IMR-90 (cell line): ENCODE measurements at regions not wholly inside any gene's neighbourhood (a gene's known extent, or its start where the extent isn't known, plus 50 kb on each side); places are given as distances from the start of the nearest gene placed in this dataset.
A peak's percentile ranks its signal among the peaks of the same experiment; 100 is the strongest.

Source experiments
- ATAC-seq: fragments of 200-7000 bp; cut with Tn5 transposase; 2 replicates; pipeline ENCODE4 v1.9.1; 2020; ENCODE audit warnings: low read depth, mild to moderate bottlenecking, moderate library complexity
- BruUV-seq: library from RNA; stranded (reverse); fragments of 400-500 nt; replicated peaks from 2 replicates; lab custom pipeline; 2021; lab: Mats Ljungman, UMichigan
- CTCF ChIA-PET: fragments of 300-600 bp; formaldehyde crosslinking; extraction: SDS; loops from one replicate; lab custom pipeline; 2021; ENCODE audit warnings: antibody characterized with exemption; lab: Yijun Ruan, JAX
- POLR2A ChIA-PET: fragments of 300-600 bp; sonication (Branson Sonifier 250); formaldehyde crosslinking; loops from one replicate; lab custom pipeline; 2022; ENCODE audit warnings: antibody characterized with exemption; ENCODE audit not compliant: unreplicated experiment; lab: Charles Lee
- DNase-seq: peaks from one replicate; pipeline ENCODE4 v3.0.0; 2013
- H2AFZ ChIP-seq: replicated peaks from 2 replicates; pipeline ENCODE3; 2013; ENCODE audit warnings: low read length, mild to moderate bottlenecking; ENCODE audit not compliant: poor library complexity
- H2AK5ac ChIP-seq: 2 replicates; pipeline ENCODE4 v1.6.1; 2013; ENCODE audit warnings: low read depth, low read length, inconsistent platforms
- H2AK9ac ChIP-seq: replicated peaks from 2 replicates; pipeline ENCODE3; 2013; ENCODE audit warnings: mild to moderate bottlenecking, low read depth, low read length, moderate library complexity; ENCODE audit not compliant: poor library complexity
- H2BK120ac ChIP-seq: 2 replicates; pipeline ENCODE4 v1.6.1; 2013; ENCODE audit warnings: low read depth, low read length, inconsistent platforms
- H2BK15ac ChIP-seq: 3 replicates; pipeline ENCODE4 v1.6.1; 2013; ENCODE audit warnings: low read depth, low read length, inconsistent platforms
- H2BK20ac ChIP-seq: 2 replicates; pipeline ENCODE4 v1.6.1; 2013; ENCODE audit warnings: low read depth, mild to moderate bottlenecking, inconsistent platforms, low read length, moderate library complexity
- H2BK5ac ChIP-seq: 2 replicates; pipeline ENCODE4 v1.6.1; 2013; ENCODE audit warnings: mild to moderate bottlenecking, low read depth, low read length, inconsistent platforms; ENCODE audit not compliant: poor library complexity, severe bottlenecking
- H3K14ac ChIP-seq: replicated peaks from 2 replicates; pipeline ENCODE4 v1.6.1; 2013; ENCODE audit warnings: low read depth, low read length, inconsistent platforms
- H3K18ac ChIP-seq: 2 replicates; pipeline ENCODE4 v1.6.1; 2013; ENCODE audit warnings: low read depth, low read length, control low read depth
- H3K23ac ChIP-seq: 2 replicates; pipeline ENCODE4 v1.6.1; 2013; ENCODE audit warnings: low read depth, low read length, inconsistent platforms
- H3K27ac ChIP-seq: 2 replicates; pipeline ENCODE4 v1.5.1; 2013; ENCODE audit warnings: mild to moderate bottlenecking, control low read depth, low read length; ENCODE audit not compliant: insufficient read depth
- H3K27me3 ChIP-seq: 2 replicates; pipeline ENCODE4 v1.6.1; 2013; ENCODE audit warnings: low read length; ENCODE audit not compliant: control insufficient read depth, insufficient read depth
- H3K36me3 ChIP-seq: 2 replicates; pipeline ENCODE4 v1.6.1; 2013; ENCODE audit warnings: low read length, mixed read lengths; ENCODE audit not compliant: control insufficient read depth, insufficient read depth
- H3K4ac ChIP-seq: 2 replicates; pipeline ENCODE4 v1.6.1; 2013; ENCODE audit warnings: low read depth, low read length, inconsistent platforms
- H3K4me1 ChIP-seq: 2 replicates; pipeline ENCODE4 v1.6.1; 2013; ENCODE audit warnings: low read length, mixed read lengths; ENCODE audit not compliant: control insufficient read depth, insufficient read depth
- H3K4me2 ChIP-seq: 2 replicates; pipeline ENCODE4 v1.6.1; 2013; ENCODE audit warnings: low read depth, mild to moderate bottlenecking, control low read depth, low read length, moderate library complexity
- H3K4me3 ChIP-seq: 2 replicates; pipeline ENCODE4 v1.5.1; 2013; ENCODE audit warnings: low read depth, mild to moderate bottlenecking, control low read depth, low read length, moderate library complexity; ENCODE audit not compliant: insufficient read depth
- H3K56ac ChIP-seq: 2 replicates; pipeline ENCODE4 v1.6.1; 2013; ENCODE audit warnings: low read length, inconsistent platforms; ENCODE audit not compliant: insufficient read depth; ENCODE audit errors: extremely low read depth
- H3K79me1 ChIP-seq, 2 experiments: 2 replicates each; pipeline ENCODE4 v1.6.1; 2013; ENCODE audit warnings: low read length in 2 of 2, inconsistent platforms in 1 of 2, low read depth in 1 of 2
- H3K9ac ChIP-seq: 2 replicates; pipeline ENCODE4 v1.6.1; 2013; ENCODE audit warnings: low read depth, low read length, control low read depth
- H3K9me1 ChIP-seq: 2 replicates; pipeline ENCODE4 v1.6.1; 2013; ENCODE audit warnings: low read length, inconsistent platforms; ENCODE audit not compliant: insufficient read depth
- H3K9me3 ChIP-seq: 2 replicates; pipeline ENCODE4 v1.6.1; 2013; ENCODE audit warnings: low read length; ENCODE audit not compliant: control insufficient read depth, insufficient read depth
- H4K20me1 ChIP-seq: 2 replicates; pipeline ENCODE4 v1.6.1; 2013; ENCODE audit warnings: low read length, inconsistent platforms; ENCODE audit not compliant: insufficient read depth
- H4K5ac ChIP-seq: 2 replicates; pipeline ENCODE4 v1.6.1; 2013; ENCODE audit warnings: mild to moderate bottlenecking, low read depth, low read length, control low read depth
- H4K8ac ChIP-seq, 2 experiments: 2 replicates each; pipeline ENCODE4 v1.6.1; 2013; ENCODE audit warnings: low read depth in 2 of 2, low read length in 2 of 2, control low read depth in 1 of 2, inconsistent platforms in 1 of 2
- H4K91ac ChIP-seq: 2 replicates; pipeline ENCODE4 v1.6.1; 2013; ENCODE audit warnings: low read depth, low read length, inconsistent platforms; ENCODE audit not compliant: insufficient read depth
- CEBPB ChIP-seq: IDR thresholded peaks from 2 replicates; pipeline ENCODE4 v1.6.1; 2012; ENCODE audit warnings: low read depth, low read length, improper control_type of control experiment
- CHD1 ChIP-seq: IDR thresholded peaks from 2 replicates; pipeline ENCODE4 v1.6.1; 2012; ENCODE audit warnings: low read depth, low read length, improper control_type of control experiment
- ELK1 ChIP-seq: fragments of 150-350 bp; IDR thresholded peaks from 2 replicates; pipeline ENCODE4 v1.6.1; 2016; ENCODE audit warnings: low read depth, mild to moderate bottlenecking, low read length, moderate library complexity, borderline replicate concordance
- MAZ ChIP-seq: IDR thresholded peaks from 2 replicates; pipeline ENCODE4 v1.6.1; 2012; ENCODE audit warnings: low read depth, mild to moderate bottlenecking, low read length, improper control_type of control experiment, moderate library complexity, borderline replicate concordance
- MXI1 ChIP-seq: IDR thresholded peaks from 2 replicates; pipeline ENCODE4 v1.6.1; 2012; ENCODE audit warnings: low read depth, mild to moderate bottlenecking, low read length, moderate library complexity, borderline replicate concordance
- NFE2L2 ChIP-seq: fragments of 150-350 bp; IDR thresholded peaks from 2 replicates; pipeline ENCODE4 v1.6.1; 2016; ENCODE audit warnings: low read depth, mild to moderate bottlenecking, low read length
- POLR2A ChIP-seq: IDR thresholded peaks from 2 replicates; pipeline ENCODE4 v1.6.1; 2012; ENCODE audit warnings: mild to moderate bottlenecking, low read depth, low read length
- RAD21 ChIP-seq: IDR thresholded peaks from 2 replicates; pipeline ENCODE4 v1.6.1; 2012; ENCODE audit warnings: low read length, improper control_type of control experiment
- SMC3 ChIP-seq: fragments of 150-350 bp; IDR thresholded peaks from 2 replicates; pipeline ENCODE4 v1.6.1; 2016; ENCODE audit warnings: low read depth, mild to moderate bottlenecking, antibody characterized with exemption, low read length, moderate library complexity
- WGBS, 2 experiments: methylation state at CpG; one replicate each; pipeline versions ENCODE4 v1.1.5 to v1.1.7; 2013; ENCODE audit warnings: missing lambda C conversion rate in 2 of 2; ENCODE audit not compliant: insufficient read length in 1 of 2; ENCODE audit errors: extremely low coverage in 2 of 2; 5-methylcytosine and 5-hydroxymethylcytosine counted together
- dilution Hi-C: fragments of 300-500 bp; cut with HindIII; formaldehyde crosslinking; loops from one replicate; pipeline ENCODE4 v1.14.3; 2018; ENCODE audit warnings: low sequenced_read_pairs; ENCODE audit not compliant: unreplicated experiment
- in situ Hi-C: fragments of 300-500 bp; cut with MboI; formaldehyde crosslinking; loops from 3 replicates; pipeline ENCODE4 v1.14.3; 2019; ENCODE audit warnings: low sequenced_read_pairs, inconsistent platforms, mixed read lengths
- intact Hi-C: fragments of 100-400 bp; cut with micrococcal nuclease; formaldehyde crosslinking; loops from 2 replicates; pipeline ENCODE4 v1.10.0; 2022
- TF ChIP-seq, protein P1 (sequence below): fragments of 150-350 bp; IDR thresholded peaks from 2 replicates; pipeline ENCODE4 v1.6.1; 2017; ENCODE audit warnings: mild to moderate bottlenecking, antibody characterized with exemption, low read length, low read depth

GRCh38 chr14:89625244-89625713 is 208.2 kb upstream of the FOXN3 start:
- no peak overlapping the region for H4K5ac ChIP-seq
- ATAC-seq (no peak), DNase-seq (no peak)
- 0 out of 2 replicates have a peak overlapping the region, but pooled peaks have one; percentile 2 for H4K91ac ChIP-seq
- no peak overlapping the region for H3K4me3 ChIP-seq
- no peaks in the 10 kb centered on the region for H4K20me1 ChIP-seq
- H3K4me1 ChIP-seq: peaks cover 10% of the 10 kb centered on the region
- H3K4ac ChIP-seq: peak overlapping the region; percentile 5; the same call in 1 of the 2 replicates
- H2AFZ ChIP-seq: no peak overlapping the region
- H3K18ac ChIP-seq: no peak overlapping the region; the same call in 1 of the 2 replicates
- no peak overlapping the region for H3K56ac ChIP-seq
- TF ChIP-seq CEBPB (no peak), NFE2L2 (no peak), MXI1 (no peak), MAZ (no peak), ELK1 (no peak), POLR2A (no peak), SMC3 (no peak), CHD1 (no peak), RAD21 (no peak)
- TF ChIP-seq, protein P1, sequence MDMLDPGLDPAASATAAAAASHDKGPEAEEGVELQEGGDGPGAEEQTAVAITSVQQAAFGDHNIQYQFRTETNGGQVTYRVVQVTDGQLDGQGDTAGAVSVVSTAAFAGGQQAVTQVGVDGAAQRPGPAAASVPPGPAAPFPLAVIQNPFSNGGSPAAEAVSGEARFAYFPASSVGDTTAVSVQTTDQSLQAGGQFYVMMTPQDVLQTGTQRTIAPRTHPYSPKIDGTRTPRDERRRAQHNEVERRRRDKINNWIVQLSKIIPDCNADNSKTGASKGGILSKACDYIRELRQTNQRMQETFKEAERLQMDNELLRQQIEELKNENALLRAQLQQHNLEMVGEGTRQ: no peak
- no peak overlapping the region for H2AK9ac ChIP-seq
- no peak overlapping the region for H3K27ac ChIP-seq
- dilution Hi-C loops: no loop called here
- H3K36me3 ChIP-seq: no peaks in the 10 kb centered on the region
- H3K9me3 ChIP-seq: no peaks in the 10 kb centered on the region
- no peak overlapping the region for H3K9ac ChIP-seq
- no peak overlapping the region; the same call in 1 of the 2 replicates for H2AK5ac ChIP-seq
- H3K9me1 ChIP-seq: peaks cover 4% of the 10 kb centered on the region
- in situ Hi-C loops: no loop called here
- no peak overlapping the region for H2BK5ac ChIP-seq
- 28% methylated on average over 4 of the region's 20 CpGs; no CpG with 5 or more reads in 1 of the 2 experiments for WGBS, 2 experiments
- intact Hi-C loops: no loop called here
- no peak overlapping the region; the same call in 1 of the 2 replicates for H3K23ac ChIP-seq
- no peaks in the 10 kb centered on the region; the same call in 1 of the 2 replicates for H3K27me3 ChIP-seq
- no TSS peak for BruUV-seq
- H2BK15ac ChIP-seq: no peak overlapping the region; the same call in 1 of the 3 replicates
- H3K79me1 ChIP-seq: no peaks in the 10 kb centered on the region; a peak in 1 of 4 replicates
- ChIA-PET CTCF (interaction anchor here (0.5 kb wide), 1 partner anchor 449 kb away, joined by 3 read pairs; no protein-coding TSS in a partner anchor), POLR2A (interaction anchor here (0.5 kb wide), 1 partner anchor 232 kb away, joined by 5 read pairs; no protein-coding TSS in a partner anchor)
- peak overlapping the region; percentile 44 for H2BK120ac ChIP-seq
- no peak overlapping the region for H3K4me2 ChIP-seq
- no peak overlapping the region for H3K14ac ChIP-seq
- H4K8ac ChIP-seq: no peak overlapping the region
- H2BK20ac ChIP-seq: no peak overlapping the region
